ENCODE measurements at regions not wholly inside any gene's neighbourhood (a gene's known extent, or its start where the extent isn't known, plus 50 kb on each side); places are given as distances from the start of the nearest gene placed in this dataset.
"Not testable (repeated sequence)": the region's sequence is repeated elsewhere in the genome, so short reads cannot be mapped to it uniquely, and the experiment has no call there.

- not testable (repeated sequence) for TF ChIP-seq POLR2A (IDR thresholded peaks at IDR 0.05; ENCODE audit: low read length); GATA1 (IDR thresholded peaks at IDR 0.05; ENCODE audit: low read depth, low read length)
Measured at GRCh38 chr2:242104202-242104956, 234.8 kb downstream of the RTP5 start.

All from erythroblast (primary cell).